Cardiac muscle cell (in vitro differentiated cells and primary cell): ENCODE measurements at regions not wholly inside any gene's neighbourhood (a gene's known extent, or its start where the extent isn't known, plus 50 kb on each side); places are given as distances from the start of the nearest gene placed in this dataset.

Experiments
- DNase-seq, 2 donors: peaks; one replicate each; pipeline versions ENCODE4 v3.0.0 to v3.0.0-alpha.2; 2010 to 2017; ENCODE audit warnings: low read depth in 1 of 2, low spot score in 1 of 2
- H3K27ac ChIP-seq: fragments of 200-600 bp; sonication (generic); 2 replicates; pipeline ENCODE4 v1.5.1; 2016
- H3K27me3 ChIP-seq: fragments of 200-600 bp; sonication (generic); 2 replicates; pipeline ENCODE4 v1.6.0; 2016; ENCODE audit warnings: control low read depth
- H3K36me3 ChIP-seq: fragments of 200-600 bp; sonication (generic); 2 replicates; pipeline ENCODE4 v1.5.1; 2016; ENCODE audit warnings: control low read depth
- H3K4me1 ChIP-seq: fragments of 200-600 bp; sonication (generic); 2 replicates; pipeline ENCODE4 v1.8.1; 2017; ENCODE audit warnings: low read depth, mild to moderate bottlenecking, mixed run types
- H3K4me3 ChIP-seq: fragments of 200-600 bp; sonication (generic); 2 replicates; pipeline ENCODE4 v1.5.1; 2016; ENCODE audit warnings: mild to moderate bottlenecking
- H3K9me3 ChIP-seq: fragments of 200-600 bp; sonication (generic); 2 replicates; pipeline ENCODE4 v1.5.1; 2017; ENCODE audit warnings: low read depth, mild to moderate bottlenecking, control low read depth
- CTCF ChIP-seq: IDR thresholded peaks from 2 replicates; pipeline ENCODE4 v1.5.1; 2012; ENCODE audit warnings: low read depth, mild to moderate bottlenecking, low read length

GRCh38 chr7:156176039-156176438 lies 363.8 kb upstream of the SHH start:
- no peak overlapping the region for H3K4me3 ChIP-seq
- H3K4me1 ChIP-seq: no peaks in the 10 kb centered on the region
- TF ChIP-seq CTCF: no peak
- H3K27me3 ChIP-seq: no peaks in the 10 kb centered on the region
- no peaks in the 10 kb centered on the region for H3K9me3 ChIP-seq
- no peaks in the 10 kb centered on the region for H3K36me3 ChIP-seq
- no peak overlapping the region for H3K27ac ChIP-seq
- no peak for DNase-seq

GRCh38 chr7:156175003-156175402 lies 362.7 kb upstream of the SHH start:
- H3K27ac ChIP-seq: no peak overlapping the region
- no peak for DNase-seq
- no peaks in the 10 kb centered on the region for H3K36me3 ChIP-seq
- no peaks in the 10 kb centered on the region for H3K9me3 ChIP-seq
- H3K4me1 ChIP-seq: no peaks in the 10 kb centered on the region
- no peak for TF ChIP-seq CTCF
- H3K4me3 ChIP-seq: no peak overlapping the region
- no peaks in the 10 kb centered on the region for H3K27me3 ChIP-seq

- Histone ChIP-seq H3K36me3 (no peaks in the 10 kb centered on the region), H3K27ac (no peak overlapping the region), H3K4me3 (no peak overlapping the region), H3K4me1 (no peaks in the 10 kb centered on the region), H3K9me3 (no peaks in the 10 kb centered on the region), H3K27me3 (no peaks in the 10 kb centered on the region)
- TF ChIP-seq CTCF: no peak
- DNase-seq: no peak
These were observed 362.2 kb upstream of the SHH start for GRCh38 chr7:156174428-156174827.

GRCh38 chr7:156173748-156174353 lies 361.6 kb upstream of the SHH start:
- H3K9me3 ChIP-seq: no peaks in the 10 kb centered on the region
- H3K4me3 ChIP-seq: no peak overlapping the region
- no peak overlapping the region for H3K27ac ChIP-seq
- H3K4me1 ChIP-seq: no peaks in the 10 kb centered on the region
- H3K27me3 ChIP-seq: no peaks in the 10 kb centered on the region
- TF ChIP-seq CTCF: no peak
- no peaks in the 10 kb centered on the region for H3K36me3 ChIP-seq
- no peak for DNase-seq

GRCh38 chr7:156173346-156173745 lies 361.1 kb upstream of the SHH start:
- Histone ChIP-seq H3K36me3 (no peaks in the 10 kb centered on the region), H3K4me1 (no peaks in the 10 kb centered on the region), H3K27ac (no peak overlapping the region), H3K9me3 (no peaks in the 10 kb centered on the region), H3K4me3 (no peak overlapping the region), H3K27me3 (no peaks in the 10 kb centered on the region)
- no peak for DNase-seq
- no peak for TF ChIP-seq CTCF

- TF ChIP-seq CTCF: no peak
- Histone ChIP-seq H3K27me3 (no peaks in the 10 kb centered on the region), H3K27ac (no peak overlapping the region), H3K4me3 (no peak overlapping the region), H3K36me3 (no peaks in the 10 kb centered on the region), H3K9me3 (no peaks in the 10 kb centered on the region), H3K4me1 (no peaks in the 10 kb centered on the region)
- DNase-seq: no peak
These were observed 360.4 kb upstream of the SHH start for GRCh38 chr7:156172638-156173037.
